ENCODE measurements at regions not wholly inside any gene's neighbourhood (a gene's known extent, or its start where the extent isn't known, plus 50 kb on each side); places are given as distances from the start of the nearest gene placed in this dataset.
A peak's percentile ranks its signal among the peaks of the same experiment; 100 is the strongest.

- no peak for DNase-seq (ENCODE audit: low spot score)
Observed at GRCh38 chr3:11917051-11917450, 70.4 kb upstream of the TAMM41 start.

- DNase-seq (ENCODE audit: low spot score) = no peak
Observed at GRCh38 chr3:11919390-11919789, 72.7 kb upstream of the TAMM41 start.

- no peak for DNase-seq (ENCODE audit: low spot score)
Observed at GRCh38 chr3:11924518-11924917, 77.8 kb upstream of the TAMM41 start.

- no peak for DNase-seq (ENCODE audit: low spot score)
Observed at GRCh38 chr3:11928381-11928780, 75.8 kb upstream of the SYN2 start.

- DNase-seq (ENCODE audit: low spot score) = no peak
Observed at GRCh38 chr3:11929531-11929930, 74.7 kb upstream of the SYN2 start.

- no peak for DNase-seq (ENCODE audit: low spot score)
Observed at GRCh38 chr3:11930084-11930483, 74.1 kb upstream of the SYN2 start.

GRCh38 chr3:11932636-11933035 lies 71.6 kb upstream of the SYN2 start:
- DNase-seq (ENCODE audit: low spot score) = no peak

GRCh38 chr3:11933529-11933928 lies 70.7 kb upstream of the SYN2 start:
- no peak for DNase-seq (ENCODE audit: low spot score)

GRCh38 chr3:11944052-11944673 lies 60.0 kb upstream of the SYN2 start:
- peak; percentile 42 for DNase-seq (ENCODE audit: low spot score)

- DNase-seq (ENCODE audit: low spot score) = no peak
Observed at GRCh38 chr3:11948331-11948730, 55.9 kb upstream of the SYN2 start.

GRCh38 chr3:11948866-11949265 lies 55.3 kb upstream of the SYN2 start:
- no peak for DNase-seq (ENCODE audit: low spot score)

GRCh38 chr3:11949351-11949750 lies 54.8 kb upstream of the SYN2 start:
- no peak for DNase-seq (ENCODE audit: low spot score)

- DNase-seq (ENCODE audit: low spot score) = no peak
Observed at GRCh38 chr3:11950576-11950975, 53.6 kb upstream of the SYN2 start.

GRCh38 chr3:11953350-11953749 lies 50.8 kb upstream of the SYN2 start:
- DNase-seq (ENCODE audit: low spot score) = no peak

GRCh38 chr3:11953778-11954177 lies 50.4 kb upstream of the SYN2 start:
- no peak for DNase-seq (ENCODE audit: low spot score)

- no peak for DNase-seq (ENCODE audit: low spot score)
Observed at GRCh38 chr3:11954312-11954934, 49.8 kb upstream of the SYN2 start.
